ENCODE measurements at regions not wholly inside any gene's neighbourhood (a gene's known extent, or its start where the extent isn't known, plus 50 kb on each side); places are given as distances from the start of the nearest gene placed in this dataset.
"Not testable (repeated sequence)": the region's sequence is repeated elsewhere in the genome, so short reads cannot be mapped to it uniquely, and the experiment has no call there.

DNA sequence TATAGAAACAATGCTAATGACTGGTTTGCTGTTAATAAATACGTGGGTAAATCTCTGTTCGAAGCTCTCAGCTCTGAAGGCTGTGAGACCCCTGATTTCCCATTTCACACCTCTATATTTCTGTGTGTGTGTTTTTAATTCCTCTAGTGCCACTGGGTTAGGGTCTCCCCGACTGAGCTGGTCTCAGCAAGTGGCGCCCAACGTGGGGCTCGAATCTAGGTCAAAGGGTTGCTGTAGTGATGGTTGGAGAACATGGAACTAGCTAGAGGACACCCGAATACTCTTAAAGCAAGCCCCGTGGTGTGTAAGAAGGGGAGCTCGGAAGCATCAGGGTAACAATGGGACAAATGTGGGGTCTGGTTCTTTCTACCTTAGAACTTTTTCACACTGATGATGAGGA, 482.9 kb upstream of the ITGA1 start:
- TF ChIP-seq, protein P1, sequence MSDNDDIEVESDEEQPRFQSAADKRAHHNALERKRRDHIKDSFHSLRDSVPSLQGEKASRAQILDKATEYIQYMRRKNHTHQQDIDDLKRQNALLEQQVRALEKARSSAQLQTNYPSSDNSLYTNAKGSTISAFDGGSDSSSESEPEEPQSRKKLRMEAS (IDR thresholded peaks at IDR 0.05; ENCODE audit: low read depth), result not testable (repeated sequence)
- TF ChIP-seq, protein P2, sequence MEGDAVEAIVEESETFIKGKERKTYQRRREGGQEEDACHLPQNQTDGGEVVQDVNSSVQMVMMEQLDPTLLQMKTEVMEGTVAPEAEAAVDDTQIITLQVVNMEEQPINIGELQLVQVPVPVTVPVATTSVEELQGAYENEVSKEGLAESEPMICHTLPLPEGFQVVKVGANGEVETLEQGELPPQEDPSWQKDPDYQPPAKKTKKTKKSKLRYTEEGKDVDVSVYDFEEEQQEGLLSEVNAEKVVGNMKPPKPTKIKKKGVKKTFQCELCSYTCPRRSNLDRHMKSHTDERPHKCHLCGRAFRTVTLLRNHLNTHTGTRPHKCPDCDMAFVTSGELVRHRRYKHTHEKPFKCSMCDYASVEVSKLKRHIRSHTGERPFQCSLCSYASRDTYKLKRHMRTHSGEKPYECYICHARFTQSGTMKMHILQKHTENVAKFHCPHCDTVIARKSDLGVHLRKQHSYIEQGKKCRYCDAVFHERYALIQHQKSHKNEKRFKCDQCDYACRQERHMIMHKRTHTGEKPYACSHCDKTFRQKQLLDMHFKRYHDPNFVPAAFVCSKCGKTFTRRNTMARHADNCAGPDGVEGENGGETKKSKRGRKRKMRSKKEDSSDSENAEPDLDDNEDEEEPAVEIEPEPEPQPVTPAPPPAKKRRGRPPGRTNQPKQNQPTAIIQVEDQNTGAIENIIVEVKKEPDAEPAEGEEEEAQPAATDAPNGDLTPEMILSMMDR (IDR thresholded peaks at IDR 0.05), result not testable (repeated sequence)
- TF ChIP-seq TAF1 (IDR thresholded peaks at IDR 0.05; ENCODE audit: borderline replicate concordance, low read depth, low read length); POLR2AphosphoS5 (IDR thresholded peaks at IDR 0.05; ENCODE audit: low read depth, low read length); EP300 (IDR thresholded peaks at IDR 0.05; ENCODE audit: borderline replicate concordance in 1 of 2, low read depth in 1 of 2, low read length in 1 of 2); YY1 (IDR thresholded peaks at IDR 0.05; ENCODE audit: low read depth); CHD2 (IDR thresholded peaks at IDR 0.05; ENCODE audit: low read length, partially characterized antibody); GABPA (IDR thresholded peaks at IDR 0.05; ENCODE audit: low read depth); NRF1 (IDR thresholded peaks at IDR 0.05; ENCODE audit: low read depth, low read length): not testable (repeated sequence)
